GM12878 (cell line): ENCODE measurements at regions not wholly inside any gene's neighbourhood (a gene's known extent, or its start where the extent isn't known, plus 50 kb on each side); places are given as distances from the start of the nearest gene placed in this dataset.

Experiments
- CBFB ChIP-seq: IDR thresholded peaks from 2 replicates; pipeline ENCODE4 v1.6.1; 2016; ENCODE audit warnings: antibody characterized with exemption, low read depth
- CEBPB ChIP-seq, 2 experiments: fragments of 150-350 bp in 1 of 2; IDR thresholded peaks; 2 replicates each; pipeline ENCODE4 v1.6.1; 2012 to 2014; ENCODE audit warnings: low read depth in 2 of 2, low read length in 2 of 2, borderline replicate concordance in 1 of 2, inconsistent platforms in 1 of 2
- IKZF2 ChIP-seq, 2 experiments: fragments of 450-650 bp; IDR thresholded peaks; 2 replicates each; pipeline ENCODE4 v1.6.1; 2017; ENCODE audit warnings: mild to moderate bottlenecking in 2 of 2, moderate library complexity in 2 of 2
- RUNX3 ChIP-seq: IDR thresholded peaks from 2 replicates; pipeline ENCODE4 v1.6.1; 2012; ENCODE audit warnings: low read length, inconsistent platforms
- TF ChIP-seq, protein P1 (sequence below): fragments of 150-350 bp; IDR thresholded peaks from 2 replicates; pipeline ENCODE4 v1.6.1; 2016; ENCODE audit warnings: low read depth, low read length
- TF ChIP-seq, protein P2 (sequence below): fragments of 450-650 bp; IDR thresholded peaks from 2 replicates; pipeline ENCODE4 v1.6.1; 2017; ENCODE audit warnings: mild to moderate bottlenecking, low read depth, inconsistent platforms; ENCODE audit not compliant: poor library complexity, severe bottlenecking
- TF ChIP-seq, protein P3 (sequence below): fragments of 450-650 bp; IDR thresholded peaks from 2 replicates; pipeline ENCODE4 v1.6.1; 2017; ENCODE audit warnings: mild to moderate bottlenecking, moderate library complexity
- TF ChIP-seq, protein P4 (sequence below): IDR thresholded peaks from 2 replicates; pipeline ENCODE4 v1.6.1; 2012; ENCODE audit warnings: improper control_type of control experiment, low read depth, low read length; ENCODE audit not compliant: insufficient replicate concordance

DNA sequence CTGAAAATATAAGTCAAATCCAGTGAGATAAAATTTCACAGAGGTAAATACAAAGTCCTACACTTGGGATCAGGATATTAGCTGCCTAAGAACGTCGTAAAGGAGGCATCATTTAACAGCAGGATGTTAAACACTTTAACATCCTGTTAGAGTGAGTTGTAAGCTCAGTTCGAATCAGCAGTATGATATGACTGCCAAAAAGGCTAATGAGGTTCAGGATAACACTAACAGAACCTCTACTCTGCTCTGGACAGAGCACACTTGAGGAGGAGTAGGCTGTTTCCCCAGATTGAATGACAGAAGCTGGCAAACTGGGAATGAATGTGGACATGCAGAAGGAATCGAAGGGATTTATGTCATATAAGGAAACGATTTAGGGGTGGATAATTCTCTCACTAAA lies 227.1 kb upstream of the CD96 start (continued):
- TF ChIP-seq CEBPB (IDR thresholded peaks at IDR 0.05; ENCODE audit: borderline replicate concordance in 1 of 2, low read depth in 2 of 2, low read length in 2 of 2), result no peak
- TF ChIP-seq, protein P1, sequence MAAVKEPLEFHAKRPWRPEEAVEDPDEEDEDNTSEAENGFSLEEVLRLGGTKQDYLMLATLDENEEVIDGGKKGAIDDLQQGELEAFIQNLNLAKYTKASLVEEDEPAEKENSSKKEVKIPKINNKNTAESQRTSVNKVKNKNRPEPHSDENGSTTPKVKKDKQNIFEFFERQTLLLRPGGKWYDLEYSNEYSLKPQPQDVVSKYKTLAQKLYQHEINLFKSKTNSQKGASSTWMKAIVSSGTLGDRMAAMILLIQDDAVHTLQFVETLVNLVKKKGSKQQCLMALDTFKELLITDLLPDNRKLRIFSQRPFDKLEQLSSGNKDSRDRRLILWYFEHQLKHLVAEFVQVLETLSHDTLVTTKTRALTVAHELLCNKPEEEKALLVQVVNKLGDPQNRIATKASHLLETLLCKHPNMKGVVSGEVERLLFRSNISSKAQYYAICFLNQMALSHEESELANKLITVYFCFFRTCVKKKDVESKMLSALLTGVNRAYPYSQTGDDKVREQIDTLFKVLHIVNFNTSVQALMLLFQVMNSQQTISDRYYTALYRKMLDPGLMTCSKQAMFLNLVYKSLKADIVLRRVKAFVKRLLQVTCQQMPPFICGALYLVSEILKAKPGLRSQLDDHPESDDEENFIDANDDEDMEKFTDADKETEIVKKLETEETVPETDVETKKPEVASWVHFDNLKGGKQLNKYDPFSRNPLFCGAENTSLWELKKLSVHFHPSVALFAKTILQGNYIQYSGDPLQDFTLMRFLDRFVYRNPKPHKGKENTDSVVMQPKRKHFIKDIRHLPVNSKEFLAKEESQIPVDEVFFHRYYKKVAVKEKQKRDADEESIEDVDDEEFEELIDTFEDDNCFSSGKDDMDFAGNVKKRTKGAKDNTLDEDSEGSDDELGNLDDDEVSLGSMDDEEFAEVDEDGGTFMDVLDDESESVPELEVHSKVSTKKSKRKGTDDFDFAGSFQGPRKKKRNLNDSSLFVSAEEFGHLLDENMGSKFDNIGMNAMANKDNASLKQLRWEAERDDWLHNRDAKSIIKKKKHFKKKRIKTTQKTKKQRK, result no peak
- TF ChIP-seq, protein P2, sequence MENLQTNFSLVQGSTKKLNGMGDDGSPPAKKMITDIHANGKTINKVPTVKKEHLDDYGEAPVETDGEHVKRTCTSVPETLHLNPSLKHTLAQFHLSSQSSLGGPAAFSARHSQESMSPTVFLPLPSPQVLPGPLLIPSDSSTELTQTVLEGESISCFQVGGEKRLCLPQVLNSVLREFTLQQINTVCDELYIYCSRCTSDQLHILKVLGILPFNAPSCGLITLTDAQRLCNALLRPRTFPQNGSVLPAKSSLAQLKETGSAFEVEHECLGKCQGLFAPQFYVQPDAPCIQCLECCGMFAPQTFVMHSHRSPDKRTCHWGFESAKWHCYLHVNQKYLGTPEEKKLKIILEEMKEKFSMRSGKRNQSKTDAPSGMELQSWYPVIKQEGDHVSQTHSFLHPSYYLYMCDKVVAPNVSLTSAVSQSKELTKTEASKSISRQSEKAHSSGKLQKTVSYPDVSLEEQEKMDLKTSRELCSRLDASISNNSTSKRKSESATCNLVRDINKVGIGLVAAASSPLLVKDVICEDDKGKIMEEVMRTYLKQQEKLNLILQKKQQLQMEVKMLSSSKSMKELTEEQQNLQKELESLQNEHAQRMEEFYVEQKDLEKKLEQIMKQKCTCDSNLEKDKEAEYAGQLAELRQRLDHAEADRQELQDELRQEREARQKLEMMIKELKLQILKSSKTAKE, result no peak
- TF ChIP-seq, protein P3, sequence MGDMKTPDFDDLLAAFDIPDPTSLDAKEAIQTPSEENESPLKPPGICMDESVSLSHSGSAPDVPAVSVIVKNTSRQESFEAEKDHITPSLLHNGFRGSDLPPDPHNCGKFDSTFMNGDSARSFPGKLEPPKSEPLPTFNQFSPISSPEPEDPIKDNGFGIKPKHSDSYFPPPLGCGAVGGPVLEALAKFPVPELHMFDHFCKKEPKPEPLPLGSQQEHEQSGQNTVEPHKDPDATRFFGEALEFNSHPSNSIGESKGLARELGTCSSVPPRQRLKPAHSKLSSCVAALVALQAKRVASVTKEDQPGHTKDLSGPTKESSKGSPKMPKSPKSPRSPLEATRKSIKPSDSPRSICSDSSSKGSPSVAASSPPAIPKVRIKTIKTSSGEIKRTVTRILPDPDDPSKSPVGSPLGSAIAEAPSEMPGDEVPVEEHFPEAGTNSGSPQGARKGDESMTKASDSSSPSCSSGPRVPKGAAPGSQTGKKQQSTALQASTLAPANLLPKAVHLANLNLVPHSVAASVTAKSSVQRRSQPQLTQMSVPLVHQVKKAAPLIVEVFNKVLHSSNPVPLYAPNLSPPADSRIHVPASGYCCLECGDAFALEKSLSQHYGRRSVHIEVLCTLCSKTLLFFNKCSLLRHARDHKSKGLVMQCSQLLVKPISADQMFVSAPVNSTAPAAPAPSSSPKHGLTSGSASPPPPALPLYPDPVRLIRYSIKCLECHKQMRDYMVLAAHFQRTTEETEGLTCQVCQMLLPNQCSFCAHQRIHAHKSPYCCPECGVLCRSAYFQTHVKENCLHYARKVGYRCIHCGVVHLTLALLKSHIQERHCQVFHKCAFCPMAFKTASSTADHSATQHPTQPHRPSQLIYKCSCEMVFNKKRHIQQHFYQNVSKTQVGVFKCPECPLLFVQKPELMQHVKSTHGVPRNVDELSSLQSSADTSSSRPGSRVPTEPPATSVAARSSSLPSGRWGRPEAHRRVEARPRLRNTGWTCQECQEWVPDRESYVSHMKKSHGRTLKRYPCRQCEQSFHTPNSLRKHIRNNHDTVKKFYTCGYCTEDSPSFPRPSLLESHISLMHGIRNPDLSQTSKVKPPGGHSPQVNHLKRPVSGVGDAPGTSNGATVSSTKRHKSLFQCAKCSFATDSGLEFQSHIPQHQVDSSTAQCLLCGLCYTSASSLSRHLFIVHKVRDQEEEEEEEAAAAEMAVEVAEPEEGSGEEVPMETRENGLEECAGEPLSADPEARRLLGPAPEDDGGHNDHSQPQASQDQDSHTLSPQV, result no peak
- TF ChIP-seq RUNX3, result no peak
- TF ChIP-seq IKZF2 (IDR thresholded peaks at IDR 0.05), result no peak
- TF ChIP-seq, protein P4, sequence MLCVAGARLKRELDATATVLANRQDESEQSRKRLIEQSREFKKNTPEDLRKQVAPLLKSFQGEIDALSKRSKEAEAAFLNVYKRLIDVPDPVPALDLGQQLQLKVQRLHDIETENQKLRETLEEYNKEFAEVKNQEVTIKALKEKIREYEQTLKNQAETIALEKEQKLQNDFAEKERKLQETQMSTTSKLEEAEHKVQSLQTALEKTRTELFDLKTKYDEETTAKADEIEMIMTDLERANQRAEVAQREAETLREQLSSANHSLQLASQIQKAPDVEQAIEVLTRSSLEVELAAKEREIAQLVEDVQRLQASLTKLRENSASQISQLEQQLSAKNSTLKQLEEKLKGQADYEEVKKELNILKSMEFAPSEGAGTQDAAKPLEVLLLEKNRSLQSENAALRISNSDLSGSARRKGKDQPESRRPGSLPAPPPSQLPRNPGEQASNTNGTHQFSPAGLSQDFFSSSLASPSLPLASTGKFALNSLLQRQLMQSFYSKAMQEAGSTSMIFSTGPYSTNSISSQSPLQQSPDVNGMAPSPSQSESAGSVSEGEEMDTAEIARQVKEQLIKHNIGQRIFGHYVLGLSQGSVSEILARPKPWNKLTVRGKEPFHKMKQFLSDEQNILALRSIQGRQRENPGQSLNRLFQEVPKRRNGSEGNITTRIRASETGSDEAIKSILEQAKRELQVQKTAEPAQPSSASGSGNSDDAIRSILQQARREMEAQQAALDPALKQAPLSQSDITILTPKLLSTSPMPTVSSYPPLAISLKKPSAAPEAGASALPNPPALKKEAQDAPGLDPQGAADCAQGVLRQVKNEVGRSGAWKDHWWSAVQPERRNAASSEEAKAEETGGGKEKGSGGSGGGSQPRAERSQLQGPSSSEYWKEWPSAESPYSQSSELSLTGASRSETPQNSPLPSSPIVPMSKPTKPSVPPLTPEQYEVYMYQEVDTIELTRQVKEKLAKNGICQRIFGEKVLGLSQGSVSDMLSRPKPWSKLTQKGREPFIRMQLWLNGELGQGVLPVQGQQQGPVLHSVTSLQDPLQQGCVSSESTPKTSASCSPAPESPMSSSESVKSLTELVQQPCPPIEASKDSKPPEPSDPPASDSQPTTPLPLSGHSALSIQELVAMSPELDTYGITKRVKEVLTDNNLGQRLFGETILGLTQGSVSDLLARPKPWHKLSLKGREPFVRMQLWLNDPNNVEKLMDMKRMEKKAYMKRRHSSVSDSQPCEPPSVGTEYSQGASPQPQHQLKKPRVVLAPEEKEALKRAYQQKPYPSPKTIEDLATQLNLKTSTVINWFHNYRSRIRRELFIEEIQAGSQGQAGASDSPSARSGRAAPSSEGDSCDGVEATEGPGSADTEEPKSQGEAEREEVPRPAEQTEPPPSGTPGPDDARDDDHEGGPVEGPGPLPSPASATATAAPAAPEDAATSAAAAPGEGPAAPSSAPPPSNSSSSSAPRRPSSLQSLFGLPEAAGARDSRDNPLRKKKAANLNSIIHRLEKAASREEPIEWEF, result no peak
- no peak for TF ChIP-seq CBFB
